Rectal smooth muscle tissue (tissue), 1 donor: ENCODE measurements at regions not wholly inside any gene's neighbourhood (a gene's known extent, or its start where the extent isn't known, plus 50 kb on each side); places are given as distances from the start of the nearest gene placed in this dataset.

Experiments
- H3K27ac ChIP-seq: one replicate; pipeline ENCODE4 v1.7.0; 2013; ENCODE audit warnings: low read depth, low read length, inconsistent platforms
- H3K27me3 ChIP-seq: one replicate; pipeline ENCODE4 v1.7.0; 2013; ENCODE audit warnings: low read length; ENCODE audit not compliant: control insufficient read depth, insufficient read depth
- H3K36me3 ChIP-seq: one replicate; pipeline ENCODE4 v1.7.0; 2013; ENCODE audit warnings: low read length; ENCODE audit not compliant: control insufficient read depth, insufficient read depth
- H3K4me1 ChIP-seq: one replicate; pipeline ENCODE4 v1.7.0; 2013; ENCODE audit warnings: low read length; ENCODE audit not compliant: control insufficient read depth, insufficient read depth
- H3K4me3 ChIP-seq: one replicate; pipeline ENCODE4 v1.7.0; 2013; ENCODE audit warnings: low read length
- H3K9ac ChIP-seq: one replicate; pipeline ENCODE4 v1.7.0; 2013; ENCODE audit warnings: low read length

DNA sequence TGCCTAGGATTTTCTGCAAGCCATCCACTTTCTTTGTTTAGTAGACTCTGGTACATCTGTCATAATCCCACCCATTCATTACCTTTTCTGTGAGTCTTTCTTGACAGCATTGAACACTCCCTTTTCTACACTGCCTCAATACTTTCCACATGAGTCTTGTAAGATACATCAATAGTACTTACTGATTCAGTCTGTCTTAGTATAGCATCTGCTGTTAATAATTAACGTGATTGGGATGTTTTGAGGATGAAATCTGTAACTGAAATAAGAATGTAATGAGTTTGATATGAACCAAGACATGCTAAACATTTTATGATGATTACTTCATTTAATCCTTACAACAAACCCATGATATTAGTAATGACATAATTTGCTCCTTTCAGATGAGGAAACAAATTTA is 196.2 kb upstream of the FOXG1 start:
- Histone ChIP-seq H3K4me3 (no peak overlapping the region), H3K4me1 (no peaks in the 10 kb centered on the region), H3K27ac (no peak overlapping the region), H3K36me3 (no peaks in the 10 kb centered on the region), H3K9ac (no peak overlapping the region), H3K27me3 (no peaks in the 10 kb centered on the region)

DNA sequence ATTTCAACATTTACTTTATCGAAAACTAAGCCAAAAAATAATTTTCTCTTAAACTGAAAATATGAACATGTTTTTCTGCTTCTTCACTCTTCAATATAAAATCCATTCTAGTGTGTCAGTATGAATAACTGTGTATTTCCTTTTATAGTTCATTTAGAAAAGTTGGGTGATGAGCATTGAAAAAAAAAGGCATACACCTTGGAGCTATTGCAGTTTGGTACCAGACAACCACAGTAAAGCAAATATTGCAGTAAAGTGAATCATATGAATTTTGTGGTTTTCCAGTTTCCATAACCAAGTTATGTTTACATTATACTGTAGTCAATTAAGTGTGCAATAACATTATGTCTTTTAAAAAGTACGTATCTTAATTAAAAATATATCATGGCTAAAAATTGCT is 195.0 kb upstream of the FOXG1 start:
- Histone ChIP-seq H3K36me3 (no peaks in the 10 kb centered on the region), H3K9ac (no peak overlapping the region), H3K4me1 (no peaks in the 10 kb centered on the region), H3K4me3 (no peak overlapping the region), H3K27me3 (no peaks in the 10 kb centered on the region), H3K27ac (no peak overlapping the region)

DNA sequence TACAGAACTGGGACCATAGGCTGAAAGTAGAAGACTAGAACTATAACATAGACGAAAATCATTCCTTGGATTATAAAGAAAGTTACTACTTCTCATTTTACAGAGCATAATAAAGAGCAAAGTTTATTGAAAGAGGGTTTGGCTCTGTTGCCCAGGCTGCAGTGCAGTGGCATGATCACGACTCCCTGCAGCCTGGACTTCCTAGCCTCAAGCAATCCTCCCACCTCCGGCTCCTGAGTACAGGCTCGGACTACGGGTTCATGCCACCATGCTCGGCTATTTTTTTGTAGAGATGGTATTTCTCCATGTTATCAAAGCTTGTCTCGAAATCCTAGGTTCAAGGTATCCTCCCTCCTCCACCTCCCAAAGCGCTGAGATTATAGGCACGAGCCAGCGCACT is 190.1 kb upstream of the FOXG1 start:
- no peaks in the 10 kb centered on the region for H3K27me3 ChIP-seq
- H3K4me1 ChIP-seq: no peaks in the 10 kb centered on the region
- no peak overlapping the region for H3K9ac ChIP-seq
- H3K36me3 ChIP-seq: no peaks in the 10 kb centered on the region
- no peak overlapping the region for H3K4me3 ChIP-seq
- no peak overlapping the region for H3K27ac ChIP-seq

GRCh38 chr14:28577187-28577586 is 189.4 kb upstream of the FOXG1 start:
- Histone ChIP-seq H3K36me3 (no peaks in the 10 kb centered on the region), H3K27ac (no peak overlapping the region), H3K27me3 (no peaks in the 10 kb centered on the region), H3K4me3 (no peak overlapping the region), H3K9ac (no peak overlapping the region), H3K4me1 (no peaks in the 10 kb centered on the region)

DNA sequence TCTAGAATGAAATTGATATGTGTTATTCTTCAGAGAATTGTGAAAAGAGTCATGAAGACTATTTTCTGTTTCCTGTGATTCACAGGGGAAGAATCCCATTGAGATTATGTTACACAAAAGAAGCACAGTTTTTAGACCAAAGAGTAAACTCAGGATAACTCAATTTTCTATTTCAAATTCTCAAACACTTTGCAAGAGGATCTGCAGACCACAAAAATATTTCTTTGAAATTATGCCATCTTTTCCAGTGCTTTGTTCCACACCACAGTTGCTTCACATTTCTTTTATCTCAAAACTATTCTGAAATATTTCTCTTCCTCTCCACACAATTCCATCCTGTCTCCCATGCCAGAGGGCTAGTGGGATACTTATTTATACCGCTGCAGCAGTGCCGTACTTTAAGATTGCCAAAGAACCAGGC is 188.9 kb upstream of the FOXG1 start:
- Histone ChIP-seq H3K36me3 (no peaks in the 10 kb centered on the region), H3K4me1 (no peaks in the 10 kb centered on the region), H3K9ac (no peak overlapping the region), H3K27ac (no peak overlapping the region), H3K4me3 (no peak overlapping the region), H3K27me3 (no peaks in the 10 kb centered on the region)

GRCh38 chr14:28584951-28585350 is 181.6 kb upstream of the FOXG1 start:
- Histone ChIP-seq H3K4me3 (no peak overlapping the region), H3K27me3 (no peaks in the 10 kb centered on the region), H3K9ac (no peak overlapping the region), H3K36me3 (no peaks in the 10 kb centered on the region), H3K4me1 (no peaks in the 10 kb centered on the region), H3K27ac (no peak overlapping the region)

GRCh38 chr14:28589792-28590191 is 176.8 kb upstream of the FOXG1 start:
- Histone ChIP-seq H3K9ac (no peak overlapping the region), H3K27me3 (no peaks in the 10 kb centered on the region), H3K27ac (no peak overlapping the region), H3K36me3 (no peaks in the 10 kb centered on the region), H3K4me1 (no peaks in the 10 kb centered on the region), H3K4me3 (no peak overlapping the region)

- Histone ChIP-seq H3K36me3 (no peaks in the 10 kb centered on the region), H3K27me3 (no peaks in the 10 kb centered on the region), H3K4me1 (no peaks in the 10 kb centered on the region), H3K27ac (no peak overlapping the region), H3K4me3 (no peak overlapping the region), H3K9ac (no peak overlapping the region)
Measured at GRCh38 chr14:28596391-28596790, 170.2 kb upstream of the FOXG1 start.

- no peaks in the 10 kb centered on the region for H3K36me3 ChIP-seq
- no peaks in the 10 kb centered on the region for H3K4me1 ChIP-seq
- no peak overlapping the region for H3K9ac ChIP-seq
- H3K27ac ChIP-seq: no peak overlapping the region
- H3K4me3 ChIP-seq: no peak overlapping the region
- no peaks in the 10 kb centered on the region for H3K27me3 ChIP-seq
Measured at GRCh38 chr14:28599191-28599590, 167.4 kb upstream of the FOXG1 start.

DNA sequence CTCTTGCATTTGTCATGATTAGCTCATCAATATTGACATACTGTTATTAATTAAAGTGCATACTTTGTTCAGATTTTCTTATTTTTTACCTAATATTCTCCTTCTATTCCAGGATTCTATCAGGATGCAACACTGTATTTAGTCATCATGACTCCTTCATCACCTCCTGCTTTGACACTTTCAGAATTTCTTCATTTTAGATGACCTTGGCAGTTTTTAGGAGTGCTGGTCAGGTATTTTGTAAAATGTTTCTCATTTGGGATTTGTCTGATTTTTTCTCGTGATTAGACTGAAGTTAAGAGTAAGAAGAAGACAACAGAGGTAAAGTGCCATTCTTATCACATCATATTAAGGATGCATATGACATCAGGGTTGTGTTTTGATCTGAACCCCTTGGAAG is 167.0 kb upstream of the FOXG1 start:
- H3K27me3 ChIP-seq: no peaks in the 10 kb centered on the region
- H3K4me3 ChIP-seq: no peak overlapping the region
- H3K9ac ChIP-seq: no peak overlapping the region
- no peaks in the 10 kb centered on the region for H3K36me3 ChIP-seq
- no peak overlapping the region for H3K27ac ChIP-seq
- H3K4me1 ChIP-seq: no peaks in the 10 kb centered on the region

GRCh38 chr14:28603606-28604005 is 163.0 kb upstream of the FOXG1 start:
- Histone ChIP-seq H3K4me1 (no peaks in the 10 kb centered on the region), H3K9ac (no peak overlapping the region), H3K27me3 (no peaks in the 10 kb centered on the region), H3K4me3 (no peak overlapping the region), H3K27ac (no peak overlapping the region), H3K36me3 (no peaks in the 10 kb centered on the region)

GRCh38 chr14:28607661-28608060 is 158.9 kb upstream of the FOXG1 start:
- H3K36me3 ChIP-seq: no peaks in the 10 kb centered on the region
- H3K27me3 ChIP-seq: no peaks in the 10 kb centered on the region
- H3K9ac ChIP-seq: no peak overlapping the region
- no peak overlapping the region for H3K4me3 ChIP-seq
- no peaks in the 10 kb centered on the region for H3K4me1 ChIP-seq
- H3K27ac ChIP-seq: no peak overlapping the region

- H3K4me3 ChIP-seq: no peak overlapping the region
- no peak overlapping the region for H3K9ac ChIP-seq
Measured at GRCh38 chr14:28608443-28608842, 158.1 kb upstream of the FOXG1 start.

More at GRCh38 chr14:28608443-28608842, 158.1 kb upstream of the FOXG1 start:
- Histone ChIP-seq H3K27me3 (no peaks in the 10 kb centered on the region), H3K27ac (no peak overlapping the region), H3K4me1 (no peaks in the 10 kb centered on the region), H3K36me3 (no peaks in the 10 kb centered on the region)
